CD4-positive, alpha-beta T cell treated with Interleukin-6 for 4 hours (primary cell): ENCODE measurements at regions not wholly inside any gene's neighbourhood (a gene's known extent, or its start where the extent isn't known, plus 50 kb on each side); places are given as distances from the start of the nearest gene placed in this dataset.

Source experiments
- DNase-seq: peaks from one replicate; pipeline ENCODE4 v3.0.0-alpha.2; 2020; ENCODE audit warnings: mixed read lengths

GRCh38 chr3:102605153-102605552 lies 170.3 kb downstream of the ZPLD1 start:
- DNase-seq = no peak

DNA sequence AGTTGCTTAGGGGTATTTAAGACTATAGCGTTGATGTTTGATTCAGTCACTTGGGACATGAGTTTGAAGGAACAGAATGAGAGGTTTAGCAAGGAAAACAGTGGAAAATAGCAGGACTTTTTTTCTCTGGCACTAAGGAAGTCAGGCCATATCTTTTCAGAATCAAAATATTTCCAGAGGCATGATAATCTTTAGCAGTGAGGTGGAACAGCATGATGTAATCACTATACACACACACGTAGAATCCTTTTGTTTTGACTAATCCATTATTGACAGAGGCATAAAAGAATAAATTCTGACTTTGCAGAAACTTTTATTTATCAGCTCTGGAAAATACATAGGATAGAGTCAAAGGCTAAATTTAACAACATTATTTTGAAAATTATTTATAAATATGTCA lies 174.1 kb downstream of the ZPLD1 start:
- no peak for DNase-seq

GRCh38 chr3:102614021-102614569 lies 179.3 kb downstream of the ZPLD1 start:
- DNase-seq = no peak

DNA sequence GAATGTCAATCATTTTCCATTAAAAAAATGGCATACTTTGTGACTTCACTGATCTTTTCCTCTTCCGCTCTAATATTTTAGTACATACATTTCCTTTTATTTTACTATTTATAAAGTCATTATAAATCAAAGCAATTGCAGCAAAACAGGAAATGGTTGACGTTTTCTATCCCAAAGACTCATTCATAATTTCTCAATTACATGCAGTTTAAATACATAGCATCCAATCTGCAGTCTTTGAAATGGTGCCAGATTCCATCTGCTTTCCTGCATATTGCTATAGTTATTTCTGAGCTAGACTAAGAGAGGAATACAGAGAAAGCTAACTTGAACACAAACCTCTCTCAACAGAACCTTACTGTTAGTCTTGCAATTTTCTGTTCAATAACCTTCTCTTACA lies 179.8 kb downstream of the ZPLD1 start:
- DNase-seq = no peak

DNA sequence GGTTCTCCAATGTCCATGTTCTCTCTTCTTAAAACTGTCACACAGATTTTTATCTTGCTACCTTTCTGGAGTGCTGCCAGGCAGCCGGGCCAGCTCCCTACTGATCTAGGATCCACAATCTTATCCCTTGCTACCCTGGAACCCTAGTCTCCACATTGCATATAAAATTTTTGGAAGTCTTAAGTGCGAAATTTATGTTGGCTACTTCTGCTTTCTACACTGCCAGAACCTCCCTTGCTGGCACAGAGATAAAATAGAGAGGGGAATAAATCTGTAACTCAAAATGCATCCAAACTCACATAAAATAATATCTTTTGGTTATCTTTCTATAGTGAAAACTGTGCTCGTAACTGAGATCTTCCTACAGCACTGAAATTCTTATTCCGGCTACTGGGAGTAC lies 182.6 kb downstream of the ZPLD1 start:
- DNase-seq = no peak

- no peak for DNase-seq
Measured at GRCh38 chr3:102619361-102619760, 184.5 kb downstream of the ZPLD1 start.

GRCh38 chr3:102629943-102630342 lies 195.1 kb downstream of the ZPLD1 start:
- no peak for DNase-seq

- no peak for DNase-seq
Measured at GRCh38 chr3:102630531-102630930, 195.7 kb downstream of the ZPLD1 start.

DNA sequence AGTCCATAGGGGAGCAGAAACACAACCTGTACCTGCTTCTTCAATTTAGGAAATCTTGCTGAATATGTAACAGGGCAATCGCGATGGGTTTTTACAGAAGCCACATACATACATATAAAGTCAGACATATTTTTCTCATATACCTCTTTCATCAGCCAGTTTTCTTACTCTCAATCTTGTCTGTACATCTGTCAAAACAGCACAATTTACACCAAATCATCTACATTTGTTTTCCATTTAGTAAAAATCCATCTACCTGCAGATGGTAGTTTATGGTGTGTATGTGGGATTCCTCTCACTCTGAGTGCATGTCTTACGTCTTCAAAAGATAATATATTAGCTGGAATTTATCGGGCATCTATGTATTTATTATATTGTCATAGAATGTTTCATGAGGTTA lies 208.7 kb downstream of the ZPLD1 start:
- DNase-seq = no peak

DNA sequence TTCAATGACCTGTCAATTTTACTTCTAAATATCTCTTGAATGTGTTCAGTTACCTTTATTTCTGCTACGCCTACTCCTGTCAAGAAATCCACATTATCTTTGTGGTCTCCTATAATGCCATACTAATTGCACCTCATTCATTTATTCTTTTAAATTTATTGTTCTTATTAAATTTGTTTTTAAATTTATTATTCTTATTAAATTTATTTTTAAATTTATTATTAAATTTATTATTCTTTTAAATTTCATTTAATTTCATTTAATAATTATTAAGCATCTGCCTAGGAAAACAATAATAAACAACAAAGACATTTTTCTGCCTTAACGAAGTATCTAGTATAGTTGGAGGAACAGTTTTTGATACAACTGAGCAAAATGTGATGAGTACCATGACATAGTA lies 211.7 kb downstream of the ZPLD1 start:
- DNase-seq = no peak

DNA sequence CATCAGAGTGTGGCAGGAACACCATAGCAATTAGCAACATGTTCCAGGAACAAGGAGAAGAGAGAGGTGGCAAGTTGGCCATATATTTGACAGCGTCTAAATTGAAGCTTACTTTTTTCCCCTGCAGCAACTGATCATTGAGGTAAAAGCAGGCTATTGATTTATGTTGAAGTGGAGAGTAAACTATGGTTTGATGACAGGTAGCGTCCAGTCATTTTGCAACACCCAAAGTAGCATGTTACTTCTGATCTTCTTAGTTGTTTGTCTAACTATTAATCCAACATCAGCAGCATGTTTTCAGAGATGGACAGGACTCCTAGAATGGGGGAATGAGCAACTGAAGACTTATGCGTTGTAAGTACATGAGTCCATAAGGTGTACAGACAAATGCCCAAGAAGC lies 225.8 kb downstream of the ZPLD1 start:
- DNase-seq = no peak

GRCh38 chr3:102661707-102662497 lies 227.1 kb downstream of the ZPLD1 start:
- no peak for DNase-seq

GRCh38 chr3:102662498-102662772 lies 227.6 kb downstream of the ZPLD1 start:
- no peak for DNase-seq

- DNase-seq = no peak
Measured at GRCh38 chr3:102664126-102664525, 229.3 kb downstream of the ZPLD1 start.

DNA sequence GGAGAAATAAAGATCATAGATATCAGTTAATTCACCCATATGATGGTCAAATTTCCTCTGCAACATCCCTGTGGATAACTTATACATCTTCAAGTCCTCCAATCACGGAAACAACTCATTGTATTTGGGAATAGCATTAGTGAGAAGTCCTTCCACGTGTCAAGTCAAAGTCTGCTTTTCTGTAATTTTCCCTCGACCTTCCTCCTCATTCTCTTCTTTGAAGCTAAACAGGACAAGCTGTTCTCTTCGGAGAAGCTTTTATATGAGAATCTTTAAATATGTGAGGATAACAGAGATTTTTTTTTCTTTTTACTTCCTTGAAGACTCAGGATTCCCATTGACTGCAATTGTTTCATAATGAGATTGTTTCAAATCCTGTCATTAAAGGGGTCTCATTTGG lies 230.4 kb downstream of the ZPLD1 start:
- no peak for DNase-seq

GRCh38 chr3:102668247-102668646 lies 233.4 kb downstream of the ZPLD1 start:
- no peak for DNase-seq

DNA sequence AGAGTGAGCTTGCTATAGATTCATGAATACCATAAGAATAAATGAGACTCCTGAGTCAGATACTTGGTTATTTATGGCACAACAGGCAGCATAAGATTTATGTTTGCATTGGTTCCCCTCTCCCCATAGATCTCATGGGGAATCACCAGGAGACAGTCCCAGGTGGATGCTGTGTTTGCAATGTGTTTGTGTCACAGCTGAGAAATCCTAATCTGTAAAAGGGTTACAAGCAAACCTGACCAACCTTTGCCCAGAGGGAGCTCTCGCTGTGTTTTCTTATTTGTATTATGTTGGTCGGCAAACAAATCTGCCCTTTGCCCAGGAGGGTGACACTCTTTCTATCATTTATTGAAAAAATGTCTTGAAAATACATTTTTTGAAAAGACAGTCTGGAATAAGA lies 236.2 kb downstream of the ZPLD1 start:
- DNase-seq = no peak

GRCh38 chr3:102672305-102672704 lies 237.5 kb downstream of the ZPLD1 start:
- DNase-seq = no peak

- peak; percentile 57 for DNase-seq
Measured at GRCh38 chr3:102673271-102674115, 238.7 kb downstream of the ZPLD1 start.

- DNase-seq = no peak
Measured at GRCh38 chr3:102674284-102674683, 239.5 kb downstream of the ZPLD1 start.

GRCh38 chr3:102676424-102676823 lies 241.6 kb downstream of the ZPLD1 start:
- DNase-seq = no peak

- DNase-seq = no peak
Measured at GRCh38 chr3:102682741-102683140, 247.9 kb downstream of the ZPLD1 start.

- no peak for DNase-seq
Measured at GRCh38 chr3:102686792-102687191, 252.0 kb downstream of the ZPLD1 start.

GRCh38 chr3:102687851-102688555 lies 253.2 kb downstream of the ZPLD1 start:
- DNase-seq = no peak
